ENCODE measurements at regions not wholly inside any gene's neighbourhood (a gene's known extent, or its start where the extent isn't known, plus 50 kb on each side); places are given as distances from the start of the nearest gene placed in this dataset.

DNA sequence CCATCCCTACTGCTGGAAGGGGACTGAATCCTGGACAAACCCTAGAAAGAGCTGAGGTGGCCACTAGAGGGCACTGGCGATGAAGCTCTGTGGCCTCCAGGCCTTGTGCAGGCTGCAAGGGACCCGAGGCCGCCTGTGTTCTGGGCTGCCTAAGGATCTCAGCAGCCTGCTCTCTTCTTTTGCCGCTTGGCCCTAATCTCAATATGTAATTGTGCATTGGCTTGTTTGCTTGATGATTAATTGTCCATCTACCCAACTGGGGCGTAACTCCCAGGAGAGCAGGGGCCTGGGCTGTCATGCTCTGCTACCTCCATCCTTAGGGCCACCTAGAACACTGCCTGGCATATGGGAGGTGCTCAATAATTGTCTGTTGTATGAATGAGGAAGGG lies 73.8 kb downstream of the SYNE3 start:
- no peaks in the 10 kb centered on the region for H3K36me3 ChIP-seq
- no peak overlapping the region for H3K27ac ChIP-seq

DNA sequence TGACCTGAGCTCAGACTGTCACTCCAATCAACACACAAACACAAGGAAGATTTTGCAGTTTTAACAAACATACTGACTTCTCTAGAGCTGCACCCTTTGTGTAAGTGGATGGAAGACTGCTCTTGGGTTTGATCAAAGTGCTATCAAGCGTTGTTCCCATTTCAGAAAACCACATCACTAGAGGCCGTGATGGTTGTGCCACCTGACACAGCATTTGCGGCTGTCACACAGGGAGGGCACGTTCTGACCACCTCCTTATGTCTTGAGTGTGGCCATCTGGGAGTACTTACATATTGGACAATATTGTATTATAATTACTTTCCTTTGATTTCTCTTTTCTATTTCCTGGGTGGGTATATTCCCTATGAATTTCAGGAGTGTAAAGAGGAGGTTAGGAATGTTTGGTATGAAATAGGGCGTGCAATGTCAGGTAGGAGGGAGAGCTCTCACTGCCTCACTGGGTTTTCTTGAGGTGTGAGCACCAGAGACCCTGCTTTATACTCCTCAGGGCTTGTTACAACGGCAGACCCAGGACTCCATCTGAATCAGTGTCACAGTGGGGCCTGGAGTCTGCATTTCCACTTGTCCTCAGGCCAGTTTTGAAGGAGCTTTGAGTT lies 74.3 kb downstream of the SYNE3 start:
- TF ChIP-seq, protein P1, sequence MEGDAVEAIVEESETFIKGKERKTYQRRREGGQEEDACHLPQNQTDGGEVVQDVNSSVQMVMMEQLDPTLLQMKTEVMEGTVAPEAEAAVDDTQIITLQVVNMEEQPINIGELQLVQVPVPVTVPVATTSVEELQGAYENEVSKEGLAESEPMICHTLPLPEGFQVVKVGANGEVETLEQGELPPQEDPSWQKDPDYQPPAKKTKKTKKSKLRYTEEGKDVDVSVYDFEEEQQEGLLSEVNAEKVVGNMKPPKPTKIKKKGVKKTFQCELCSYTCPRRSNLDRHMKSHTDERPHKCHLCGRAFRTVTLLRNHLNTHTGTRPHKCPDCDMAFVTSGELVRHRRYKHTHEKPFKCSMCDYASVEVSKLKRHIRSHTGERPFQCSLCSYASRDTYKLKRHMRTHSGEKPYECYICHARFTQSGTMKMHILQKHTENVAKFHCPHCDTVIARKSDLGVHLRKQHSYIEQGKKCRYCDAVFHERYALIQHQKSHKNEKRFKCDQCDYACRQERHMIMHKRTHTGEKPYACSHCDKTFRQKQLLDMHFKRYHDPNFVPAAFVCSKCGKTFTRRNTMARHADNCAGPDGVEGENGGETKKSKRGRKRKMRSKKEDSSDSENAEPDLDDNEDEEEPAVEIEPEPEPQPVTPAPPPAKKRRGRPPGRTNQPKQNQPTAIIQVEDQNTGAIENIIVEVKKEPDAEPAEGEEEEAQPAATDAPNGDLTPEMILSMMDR (IDR thresholded peaks at IDR 0.05): no peak
- DNase-seq: no peak
- Histone ChIP-seq H3K4me1 (no peaks in the 10 kb centered on the region), H3K27me3 (no peaks in the 10 kb centered on the region), H3K9ac (ENCODE audit: low read depth in 2 of 2, low read length in 2 of 2) (no peak overlapping the region), H3K36me3 (no peaks in the 10 kb centered on the region), H3K4me3 (no peak overlapping the region), H3K27ac (no peak overlapping the region), H3K9me3 (no peaks in the 10 kb centered on the region)
- intact Hi-C loops (cut with DNase I): loop anchor here (2.0 kb wide), 1 partner anchor 85 kb away; no protein-coding TSS in a partner anchor

More for the DNA sequence above, 73.8 kb downstream of the SYNE3 start:
- no peak overlapping the region for H3K9ac ChIP-seq (ENCODE audit: low read depth in 2 of 2, low read length in 2 of 2)
- peak; percentile 88 for DNase-seq
- H3K27me3 ChIP-seq: no peaks in the 10 kb centered on the region
- TF ChIP-seq, protein P1 (IDR thresholded peaks at IDR 0.05): peak; percentile 80
- intact Hi-C loops (cut with DNase I): loop anchor here (2.0 kb wide), 1 partner anchor 84 kb away; no protein-coding TSS in a partner anchor
- H3K9me3 ChIP-seq: no peaks in the 10 kb centered on the region
- no peaks in the 10 kb centered on the region for H3K4me1 ChIP-seq
- H3K4me3 ChIP-seq: no peak overlapping the region

DNA sequence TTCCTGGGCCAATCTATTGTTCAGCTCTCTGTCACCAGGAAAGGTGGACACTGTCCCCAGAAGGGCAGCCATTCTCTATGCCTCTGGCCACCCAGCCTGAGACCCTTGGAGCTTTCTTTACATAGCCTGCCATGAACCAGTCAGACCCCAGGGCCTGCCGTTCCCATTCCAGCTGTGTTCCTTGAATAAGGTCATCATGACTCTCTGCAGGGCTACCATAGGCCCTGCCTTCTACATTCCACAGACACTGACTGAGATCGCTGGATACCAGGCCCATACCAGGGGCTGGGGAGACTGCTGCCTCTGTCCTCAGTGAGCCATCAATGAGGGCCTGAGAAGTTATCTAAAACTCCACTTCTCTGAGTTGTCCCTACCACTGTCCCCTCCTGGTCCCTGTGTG lies 75.5 kb downstream of the SYNE3 start:
- Histone ChIP-seq H3K9ac (ENCODE audit: low read depth in 2 of 2, low read length in 2 of 2) (no peak overlapping the region), H3K27me3 (no peaks in the 10 kb centered on the region), H3K27ac (no peak overlapping the region), H3K4me1 (no peaks in the 10 kb centered on the region), H3K9me3 (no peaks in the 10 kb centered on the region), H3K36me3 (no peaks in the 10 kb centered on the region), H3K4me3 (no peak overlapping the region)
- DNase-seq: no peak
- intact Hi-C loops (cut with DNase I): no loop called here
- TF ChIP-seq, protein P1 (IDR thresholded peaks at IDR 0.05): no peak

DNA sequence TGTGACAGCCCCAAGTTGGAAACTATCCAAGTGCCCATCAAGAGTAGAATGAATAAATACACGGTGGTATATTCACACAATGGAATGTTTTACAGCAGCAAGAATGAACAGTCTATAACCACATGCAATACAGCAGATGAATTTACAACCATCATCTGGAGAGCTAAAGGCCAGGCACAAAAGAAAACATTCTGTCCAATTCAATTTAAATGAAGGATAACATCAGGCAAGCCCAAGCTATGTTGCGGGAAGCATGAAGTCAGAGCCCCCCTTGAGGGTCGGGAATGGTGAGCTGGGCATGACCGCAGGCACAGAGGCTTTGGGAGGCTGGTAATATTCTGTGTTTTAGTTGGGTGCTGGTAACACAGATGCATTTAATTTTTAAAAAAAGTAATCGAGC lies 76.0 kb downstream of the SYNE3 start:
- TF ChIP-seq, protein P1 (IDR thresholded peaks at IDR 0.05): no peak
- H3K4me3 ChIP-seq: no peak overlapping the region
- intact Hi-C loops (cut with DNase I): no loop called here
- no peaks in the 10 kb centered on the region for H3K27me3 ChIP-seq
- no peaks in the 10 kb centered on the region for H3K36me3 ChIP-seq
- no peak overlapping the region for H3K9ac ChIP-seq (ENCODE audit: low read depth in 2 of 2, low read length in 2 of 2)
- no peaks in the 10 kb centered on the region for H3K4me1 ChIP-seq
- no peaks in the 10 kb centered on the region for H3K9me3 ChIP-seq
- DNase-seq: no peak
- no peak overlapping the region for H3K27ac ChIP-seq

DNA sequence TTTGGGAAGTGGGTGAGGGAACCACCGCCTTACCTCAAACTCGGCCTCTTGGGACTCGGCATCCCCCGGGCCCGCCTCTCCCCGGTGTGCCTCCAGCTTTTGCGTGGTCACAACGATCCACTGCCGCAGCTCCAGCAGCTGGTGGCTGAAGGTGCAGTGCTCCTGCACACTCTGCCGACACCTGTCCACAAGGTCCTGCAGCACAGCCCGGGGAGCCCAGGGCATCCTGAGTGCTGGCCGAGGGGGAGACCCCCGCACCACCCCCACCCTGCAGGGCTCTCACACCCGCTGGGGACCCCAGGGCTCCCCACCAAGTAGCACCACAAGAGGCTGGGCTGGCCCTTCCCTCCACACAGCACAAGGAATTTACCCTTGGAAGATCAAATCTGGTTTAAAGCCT lies 76.6 kb downstream of the SYNE3 start:
- no peaks in the 10 kb centered on the region for H3K4me1 ChIP-seq
- no peak overlapping the region for H3K9ac ChIP-seq (ENCODE audit: low read depth in 2 of 2, low read length in 2 of 2)
- H3K4me3 ChIP-seq: no peak overlapping the region
- no peaks in the 10 kb centered on the region for H3K9me3 ChIP-seq
- TF ChIP-seq, protein P1 (IDR thresholded peaks at IDR 0.05): no peak
- no peak overlapping the region for H3K27ac ChIP-seq
- intact Hi-C loops (cut with DNase I): loop anchor here (10.0 kb wide), 1 partner anchor 335 kb away; no protein-coding TSS in a partner anchor
- no peak for DNase-seq
- H3K36me3 ChIP-seq: no peaks in the 10 kb centered on the region
- no peaks in the 10 kb centered on the region for H3K27me3 ChIP-seq

All from colonic mucosa (tissue), 4 donors.